ENCODE measurements at regions not wholly inside any gene's neighbourhood (a gene's known extent, or its start where the extent isn't known, plus 50 kb on each side); places are given as distances from the start of the nearest gene placed in this dataset.

GRCh38 chr10:123297175-123297574, 143.0 kb downstream of the BUB3 start:
- TF ChIP-seq, protein P1, sequence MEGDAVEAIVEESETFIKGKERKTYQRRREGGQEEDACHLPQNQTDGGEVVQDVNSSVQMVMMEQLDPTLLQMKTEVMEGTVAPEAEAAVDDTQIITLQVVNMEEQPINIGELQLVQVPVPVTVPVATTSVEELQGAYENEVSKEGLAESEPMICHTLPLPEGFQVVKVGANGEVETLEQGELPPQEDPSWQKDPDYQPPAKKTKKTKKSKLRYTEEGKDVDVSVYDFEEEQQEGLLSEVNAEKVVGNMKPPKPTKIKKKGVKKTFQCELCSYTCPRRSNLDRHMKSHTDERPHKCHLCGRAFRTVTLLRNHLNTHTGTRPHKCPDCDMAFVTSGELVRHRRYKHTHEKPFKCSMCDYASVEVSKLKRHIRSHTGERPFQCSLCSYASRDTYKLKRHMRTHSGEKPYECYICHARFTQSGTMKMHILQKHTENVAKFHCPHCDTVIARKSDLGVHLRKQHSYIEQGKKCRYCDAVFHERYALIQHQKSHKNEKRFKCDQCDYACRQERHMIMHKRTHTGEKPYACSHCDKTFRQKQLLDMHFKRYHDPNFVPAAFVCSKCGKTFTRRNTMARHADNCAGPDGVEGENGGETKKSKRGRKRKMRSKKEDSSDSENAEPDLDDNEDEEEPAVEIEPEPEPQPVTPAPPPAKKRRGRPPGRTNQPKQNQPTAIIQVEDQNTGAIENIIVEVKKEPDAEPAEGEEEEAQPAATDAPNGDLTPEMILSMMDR (IDR thresholded peaks at IDR 0.05), result no peak
- TF ChIP-seq POLR2A (IDR thresholded peaks at IDR 0.05), result no peak

All from lower leg skin (tissue), 3 donors.